ENCODE measurements at regions not wholly inside any gene's neighbourhood (a gene's known extent, or its start where the extent isn't known, plus 50 kb on each side); places are given as distances from the start of the nearest gene placed in this dataset.

DNA sequence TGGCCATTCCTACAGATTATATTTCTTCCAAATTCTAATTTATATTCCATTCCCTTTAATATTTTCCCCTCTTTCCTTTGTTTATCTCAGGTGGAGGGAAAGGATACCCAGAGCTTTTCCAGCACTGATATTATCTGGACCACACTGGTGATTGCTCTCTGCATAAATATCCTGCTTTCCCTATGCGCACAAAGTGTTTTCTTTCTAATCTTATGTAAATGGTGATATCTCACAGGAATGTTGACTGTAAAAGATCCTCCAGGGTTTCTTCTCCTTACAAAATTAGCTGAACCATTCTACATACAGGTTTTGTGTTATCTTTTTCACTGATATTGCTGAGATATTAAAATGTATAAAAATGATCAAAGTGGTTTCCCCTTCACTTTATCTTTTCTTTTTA is 59.1 kb upstream of the GALNT13 start:
- H3K36me3 ChIP-seq: no peaks in the 10 kb centered on the region
- H3K4me1 ChIP-seq: no peaks in the 10 kb centered on the region
- DNase-seq (no peak), ATAC-seq (ENCODE audit: low FRiP score in 2 of 2) (no peak)
- no peaks in the 10 kb centered on the region for H3K9me3 ChIP-seq
- H3K4me3 ChIP-seq: no peak overlapping the region
- no peaks in the 10 kb centered on the region for H3K27me3 ChIP-seq
- 20 to 35% methylated on average over 1 of the region's 1 CpG for WGBS, 2 donors
- no peak overlapping the region for H3K27ac ChIP-seq
- TF ChIP-seq, protein P1, sequence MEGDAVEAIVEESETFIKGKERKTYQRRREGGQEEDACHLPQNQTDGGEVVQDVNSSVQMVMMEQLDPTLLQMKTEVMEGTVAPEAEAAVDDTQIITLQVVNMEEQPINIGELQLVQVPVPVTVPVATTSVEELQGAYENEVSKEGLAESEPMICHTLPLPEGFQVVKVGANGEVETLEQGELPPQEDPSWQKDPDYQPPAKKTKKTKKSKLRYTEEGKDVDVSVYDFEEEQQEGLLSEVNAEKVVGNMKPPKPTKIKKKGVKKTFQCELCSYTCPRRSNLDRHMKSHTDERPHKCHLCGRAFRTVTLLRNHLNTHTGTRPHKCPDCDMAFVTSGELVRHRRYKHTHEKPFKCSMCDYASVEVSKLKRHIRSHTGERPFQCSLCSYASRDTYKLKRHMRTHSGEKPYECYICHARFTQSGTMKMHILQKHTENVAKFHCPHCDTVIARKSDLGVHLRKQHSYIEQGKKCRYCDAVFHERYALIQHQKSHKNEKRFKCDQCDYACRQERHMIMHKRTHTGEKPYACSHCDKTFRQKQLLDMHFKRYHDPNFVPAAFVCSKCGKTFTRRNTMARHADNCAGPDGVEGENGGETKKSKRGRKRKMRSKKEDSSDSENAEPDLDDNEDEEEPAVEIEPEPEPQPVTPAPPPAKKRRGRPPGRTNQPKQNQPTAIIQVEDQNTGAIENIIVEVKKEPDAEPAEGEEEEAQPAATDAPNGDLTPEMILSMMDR (IDR thresholded peaks at IDR 0.05): no peak
- TF ChIP-seq POLR2A (IDR thresholded peaks at IDR 0.05) (no peak), EP300 (IDR thresholded peaks at IDR 0.05) (no peak), POLR2AphosphoS5 (IDR thresholded peaks at IDR 0.05) (no peak)

DNA sequence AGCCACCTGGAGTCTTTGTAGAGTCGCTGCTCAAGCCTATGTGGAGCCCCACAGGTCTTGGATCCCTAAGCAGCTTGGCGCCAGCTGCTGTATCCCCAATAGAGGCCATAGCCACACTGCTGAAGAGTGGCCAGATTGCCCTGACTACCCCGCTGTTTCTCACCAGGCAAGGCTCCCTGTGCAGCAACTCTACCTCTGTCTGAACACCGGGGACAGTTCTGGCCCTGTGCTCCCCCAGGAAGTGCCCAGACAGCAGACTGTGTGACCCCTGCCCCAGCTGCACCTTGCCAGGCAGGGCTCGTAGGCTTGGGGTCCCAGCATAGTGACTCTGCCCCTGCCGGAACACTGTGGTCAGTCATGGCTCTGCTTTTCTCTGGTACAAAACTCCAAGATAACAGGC is 53.5 kb upstream of the GALNT13 start:
- TF ChIP-seq EP300 (IDR thresholded peaks at IDR 0.05) (no peak), POLR2AphosphoS5 (IDR thresholded peaks at IDR 0.05) (no peak), POLR2A (IDR thresholded peaks at IDR 0.05) (no peak)
- TF ChIP-seq, protein P1 (IDR thresholded peaks at IDR 0.05): no peak
- no peak for ATAC-seq (ENCODE audit: low FRiP score in 2 of 2)
- no peaks in the 10 kb centered on the region for H3K9me3 ChIP-seq
- 80% methylated on average over 6 of the region's 6 CpGs; no CpG with 5 or more reads in 1 of the 2 donors for WGBS, 2 donors
- no peaks in the 10 kb centered on the region for H3K27me3 ChIP-seq
- peak in 1 of 2 donors; percentile 8 for DNase-seq
- no peak overlapping the region for H3K27ac ChIP-seq
- no peaks in the 10 kb centered on the region for H3K4me1 ChIP-seq
- no peak overlapping the region for H3K4me3 ChIP-seq
- H3K36me3 ChIP-seq: no peaks in the 10 kb centered on the region

DNA sequence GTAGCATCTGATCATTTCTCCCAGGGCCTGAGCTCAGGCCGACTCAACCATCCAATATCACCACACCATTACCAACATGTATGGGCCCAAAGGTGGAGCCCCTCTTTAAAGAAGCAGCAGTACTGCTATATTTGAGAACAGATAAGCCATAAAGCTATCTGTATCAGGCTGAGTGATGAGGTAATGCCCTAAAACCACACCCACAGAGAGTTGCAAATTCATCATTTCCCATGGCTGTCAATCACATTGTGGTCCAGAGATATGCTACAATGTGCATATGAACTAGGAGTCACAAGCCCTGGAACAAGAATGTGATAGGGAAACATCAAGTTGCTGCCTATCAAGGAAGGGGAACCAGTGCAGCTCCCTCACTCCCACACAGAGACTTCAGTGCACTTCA is 52.6 kb upstream of the GALNT13 start:
- TF ChIP-seq, protein P1 (IDR thresholded peaks at IDR 0.05): no peak
- TF ChIP-seq EP300 (IDR thresholded peaks at IDR 0.05): no peak
- no peak for TF ChIP-seq POLR2AphosphoS5 (IDR thresholded peaks at IDR 0.05)
- TF ChIP-seq POLR2A (IDR thresholded peaks at IDR 0.05): no peak
- DNase-seq: no peak
- H3K36me3 ChIP-seq: no peaks in the 10 kb centered on the region
- H3K27ac ChIP-seq: no peak overlapping the region
- no peak overlapping the region for H3K4me3 ChIP-seq
- no peaks in the 10 kb centered on the region for H3K27me3 ChIP-seq
- no peaks in the 10 kb centered on the region for H3K9me3 ChIP-seq
- ATAC-seq (ENCODE audit: low FRiP score in 2 of 2): no peak
- 60 to 100% methylated on average over 1 of the region's 1 CpG for WGBS, 2 donors
- H3K4me1 ChIP-seq: no peaks in the 10 kb centered on the region

DNA sequence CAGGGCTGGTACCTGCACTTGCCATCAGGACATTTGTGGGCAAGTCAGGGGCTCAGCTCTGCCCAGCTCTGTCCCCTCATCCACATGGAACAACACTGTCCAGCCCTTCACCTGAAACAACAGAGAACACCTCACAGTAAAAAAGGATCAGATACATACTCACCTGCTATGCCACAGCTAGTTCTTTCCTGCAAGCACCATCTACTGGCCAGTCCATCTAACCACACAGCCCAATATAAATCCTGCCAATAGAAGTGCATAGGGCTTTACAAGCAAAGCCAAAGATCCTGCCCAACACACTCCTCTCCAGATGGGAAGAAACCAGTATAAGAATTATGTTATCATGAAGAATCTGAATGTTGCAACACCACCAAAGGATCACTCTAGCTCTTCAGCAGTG is 52.2 kb upstream of the GALNT13 start:
- H3K9me3 ChIP-seq: no peaks in the 10 kb centered on the region
- H3K4me3 ChIP-seq: no peak overlapping the region
- no peak overlapping the region for H3K27ac ChIP-seq
- no peak for DNase-seq
- H3K4me1 ChIP-seq: no peaks in the 10 kb centered on the region
- TF ChIP-seq POLR2A (IDR thresholded peaks at IDR 0.05): no peak
- no peak for TF ChIP-seq POLR2AphosphoS5 (IDR thresholded peaks at IDR 0.05)
- TF ChIP-seq, protein P1 (IDR thresholded peaks at IDR 0.05): no peak
- TF ChIP-seq EP300 (IDR thresholded peaks at IDR 0.05): no peak
- ATAC-seq (ENCODE audit: low FRiP score in 2 of 2): no peak
- H3K36me3 ChIP-seq: no peaks in the 10 kb centered on the region
- H3K27me3 ChIP-seq: no peaks in the 10 kb centered on the region
